ENCODE measurements at regions not wholly inside any gene's neighbourhood (a gene's known extent, or its start where the extent isn't known, plus 50 kb on each side); places are given as distances from the start of the nearest gene placed in this dataset.

- TF ChIP-seq CTCF (conservative IDR thresholded peaks at IDR 0.05; ENCODE audit: low read depth in 2 of 2) (no peak; a peak in 1 of 4 replicates), EZH2phosphoT487 (IDR thresholded peaks at IDR 0.05; ENCODE audit: unreplicated experiment) (no peak), POLR2AphosphoS5 (IDR thresholded peaks at IDR 0.05; ENCODE audit: low read depth) (no peak), EZH2 (IDR thresholded peaks at IDR 0.05; ENCODE audit: low read depth, unreplicated experiment) (no peak)
- TF ChIP-seq, protein P1, sequence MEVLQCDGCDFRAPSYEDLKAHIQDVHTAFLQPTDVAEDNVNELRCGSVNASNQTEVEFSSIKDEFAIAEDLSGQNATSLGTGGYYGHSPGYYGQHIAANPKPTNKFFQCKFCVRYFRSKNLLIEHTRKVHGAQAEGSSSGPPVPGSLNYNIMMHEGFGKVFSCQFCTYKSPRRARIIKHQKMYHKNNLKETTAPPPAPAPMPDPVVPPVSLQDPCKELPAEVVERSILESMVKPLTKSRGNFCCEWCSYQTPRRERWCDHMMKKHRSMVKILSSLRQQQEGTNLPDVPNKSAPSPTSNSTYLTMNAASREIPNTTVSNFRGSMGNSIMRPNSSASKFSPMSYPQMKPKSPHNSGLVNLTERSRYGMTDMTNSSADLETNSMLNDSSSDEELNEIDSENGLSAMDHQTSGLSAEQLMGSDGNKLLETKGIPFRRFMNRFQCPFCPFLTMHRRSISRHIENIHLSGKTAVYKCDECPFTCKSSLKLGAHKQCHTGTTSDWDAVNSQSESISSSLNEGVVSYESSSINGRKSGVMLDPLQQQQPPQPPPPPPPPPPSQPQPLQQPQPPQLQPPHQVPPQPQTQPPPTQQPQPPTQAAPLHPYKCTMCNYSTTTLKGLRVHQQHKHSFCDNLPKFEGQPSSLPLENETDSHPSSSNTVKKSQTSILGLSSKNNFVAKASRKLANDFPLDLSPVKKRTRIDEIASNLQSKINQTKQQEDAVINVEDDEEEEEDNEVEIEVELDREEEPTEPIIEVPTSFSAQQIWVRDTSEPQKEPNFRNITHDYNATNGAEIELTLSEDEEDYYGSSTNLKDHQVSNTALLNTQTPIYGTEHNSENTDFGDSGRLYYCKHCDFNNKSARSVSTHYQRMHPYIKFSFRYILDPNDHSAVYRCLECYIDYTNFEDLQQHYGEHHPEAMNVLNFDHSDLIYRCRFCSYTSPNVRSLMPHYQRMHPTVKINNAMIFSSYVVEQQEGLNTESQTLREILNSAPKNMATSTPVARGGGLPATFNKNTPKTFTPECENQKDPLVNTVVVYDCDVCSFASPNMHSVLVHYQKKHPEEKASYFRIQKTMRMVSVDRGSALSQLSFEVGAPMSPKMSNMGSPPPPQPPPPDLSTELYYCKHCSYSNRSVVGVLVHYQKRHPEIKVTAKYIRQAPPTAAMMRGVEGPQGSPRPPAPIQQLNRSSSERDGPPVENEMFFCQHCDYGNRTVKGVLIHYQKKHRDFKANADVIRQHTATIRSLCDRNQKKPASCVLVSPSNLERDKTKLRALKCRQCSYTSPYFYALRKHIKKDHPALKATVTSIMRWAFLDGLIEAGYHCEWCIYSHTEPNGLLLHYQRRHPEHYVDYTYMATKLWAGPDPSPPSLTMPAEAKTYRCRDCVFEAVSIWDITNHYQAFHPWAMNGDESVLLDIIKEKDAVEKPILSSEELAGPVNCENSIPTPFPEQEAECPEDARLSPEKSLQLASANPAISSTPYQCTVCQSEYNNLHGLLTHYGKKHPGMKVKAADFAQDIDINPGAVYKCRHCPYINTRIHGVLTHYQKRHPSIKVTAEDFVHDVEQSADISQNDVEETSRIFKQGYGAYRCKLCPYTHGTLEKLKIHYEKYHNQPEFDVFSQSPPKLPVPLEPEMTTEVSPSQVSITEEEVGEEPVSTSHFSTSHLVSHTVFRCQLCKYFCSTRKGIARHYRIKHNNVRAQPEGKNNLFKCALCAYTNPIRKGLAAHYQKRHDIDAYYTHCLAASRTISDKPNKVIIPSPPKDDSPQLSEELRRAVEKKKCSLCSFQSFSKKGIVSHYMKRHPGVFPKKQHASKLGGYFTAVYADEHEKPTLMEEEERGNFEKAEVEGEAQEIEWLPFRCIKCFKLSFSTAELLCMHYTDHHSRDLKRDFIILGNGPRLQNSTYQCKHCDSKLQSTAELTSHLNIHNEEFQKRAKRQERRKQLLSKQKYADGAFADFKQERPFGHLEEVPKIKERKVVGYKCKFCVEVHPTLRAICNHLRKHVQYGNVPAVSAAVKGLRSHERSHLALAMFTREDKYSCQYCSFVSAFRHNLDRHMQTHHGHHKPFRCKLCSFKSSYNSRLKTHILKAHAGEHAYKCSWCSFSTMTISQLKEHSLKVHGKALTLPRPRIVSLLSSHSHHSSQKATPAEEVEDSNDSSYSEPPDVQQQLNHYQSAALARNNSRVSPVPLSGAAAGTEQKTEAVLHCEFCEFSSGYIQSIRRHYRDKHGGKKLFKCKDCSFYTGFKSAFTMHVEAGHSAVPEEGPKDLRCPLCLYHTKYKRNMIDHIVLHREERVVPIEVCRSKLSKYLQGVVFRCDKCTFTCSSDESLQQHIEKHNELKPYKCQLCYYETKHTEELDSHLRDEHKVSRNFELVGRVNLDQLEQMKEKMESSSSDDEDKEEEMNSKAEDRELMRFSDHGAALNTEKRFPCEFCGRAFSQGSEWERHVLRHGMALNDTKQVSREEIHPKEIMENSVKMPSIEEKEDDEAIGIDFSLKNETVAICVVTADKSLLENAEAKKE (CRISPR knock-in tag; IDR thresholded peaks at IDR 0.05), result no peak
Measured at GRCh38 chr10:109534193-109534592, 389.1 kb downstream of the XPNPEP1 start.

Data from GM23338 (cell line).